HG03354 (cell line): ENCODE measurements at regions not wholly inside any gene's neighbourhood (a gene's known extent, or its start where the extent isn't known, plus 50 kb on each side); places are given as distances from the start of the nearest gene placed in this dataset.
"Not testable (repeated sequence)": the region's sequence is repeated elsewhere in the genome, so short reads cannot be mapped to it uniquely, and the experiment has no call there.

ENCODE experiments used
- ATAC-seq: cut with Tn5 transposase; IDR thresholded peaks from one replicate; pipeline ENCODE4 v1.9.1; 2021; ENCODE audit warnings: mild to moderate bottlenecking; ENCODE audit not compliant: unreplicated experiment, poor library complexity, severe bottlenecking

GRCh38 chr3:26029321-26029720, 239.4 kb downstream of the OXSM start:
- no peak for ATAC-seq

- ATAC-seq, result not testable (repeated sequence)
Measured at GRCh38 chr3:26042126-26042525, 252.2 kb downstream of the OXSM start.

- ATAC-seq, result no peak
Measured at GRCh38 chr3:26049951-26050350, 260.1 kb downstream of the OXSM start.

GRCh38 chr3:26050776-26051175, 260.9 kb downstream of the OXSM start:
- no peak for ATAC-seq

- ATAC-seq, result no peak
Measured at GRCh38 chr3:26058901-26059321, 269.0 kb downstream of the OXSM start.

GRCh38 chr3:26061947-26062346, 272.1 kb downstream of the OXSM start:
- no peak for ATAC-seq

- ATAC-seq, result no peak
Measured at GRCh38 chr3:26064297-26064696, 274.4 kb downstream of the OXSM start.

- no peak for ATAC-seq
Measured at GRCh38 chr3:26068890-26069289, 279.0 kb downstream of the OXSM start.

- ATAC-seq, result no peak
Measured at GRCh38 chr3:26070854-26071253, 281.0 kb downstream of the OXSM start.

- ATAC-seq, result no peak
Measured at GRCh38 chr3:26074080-26074479, 284.2 kb downstream of the OXSM start.

- no peak for ATAC-seq
Measured at GRCh38 chr3:26078539-26078938, 288.6 kb downstream of the OXSM start.

- ATAC-seq, result no peak
Measured at GRCh38 chr3:26081166-26081565, 291.3 kb downstream of the OXSM start.

GRCh38 chr3:26081806-26082205, 291.9 kb downstream of the OXSM start:
- ATAC-seq, result no peak

GRCh38 chr3:26082911-26083310, 293.0 kb downstream of the OXSM start:
- no peak for ATAC-seq

GRCh38 chr3:26084629-26085028, 294.7 kb downstream of the OXSM start:
- ATAC-seq, result no peak

- no peak for ATAC-seq
Measured at GRCh38 chr3:26087751-26088150, 297.9 kb downstream of the OXSM start.

GRCh38 chr3:26089249-26089648, 299.4 kb downstream of the OXSM start:
- no peak for ATAC-seq

- no peak for ATAC-seq
Measured at GRCh38 chr3:26090589-26090988, 300.7 kb downstream of the OXSM start.

GRCh38 chr3:26091096-26091495, 301.2 kb downstream of the OXSM start:
- ATAC-seq, result no peak

GRCh38 chr3:26091626-26092025, 301.7 kb downstream of the OXSM start:
- ATAC-seq, result no peak

- ATAC-seq, result not testable (repeated sequence)
Measured at GRCh38 chr3:26097111-26097510, 307.2 kb downstream of the OXSM start.

GRCh38 chr3:26099692-26100091, 309.8 kb downstream of the OXSM start:
- ATAC-seq, result no peak

GRCh38 chr3:26100176-26100575, 310.3 kb downstream of the OXSM start:
- ATAC-seq, result no peak
